ENCODE measurements at regions not wholly inside any gene's neighbourhood (a gene's known extent, or its start where the extent isn't known, plus 50 kb on each side); places are given as distances from the start of the nearest gene placed in this dataset.

DNA sequence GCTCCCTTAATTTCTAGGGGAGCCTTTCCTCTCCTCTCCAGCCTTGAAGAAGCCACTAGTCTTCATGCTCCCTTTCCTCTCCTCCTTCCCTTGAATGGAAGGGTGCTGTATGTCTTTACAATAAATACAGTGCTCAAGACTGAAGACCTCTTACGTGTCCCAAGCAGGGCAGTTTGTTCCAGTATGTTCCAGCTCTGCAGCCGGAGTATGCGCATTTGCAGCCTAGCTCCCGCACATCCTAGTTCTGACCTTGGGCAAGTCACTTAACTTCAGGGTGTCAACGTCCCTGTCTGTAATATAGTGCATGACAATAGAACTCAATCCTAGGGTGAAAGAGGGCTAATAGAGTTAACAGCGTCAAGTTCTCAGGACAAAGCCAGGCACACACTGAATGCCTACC is 208.0 kb downstream of the HAUS1 start:
- TF ChIP-seq CTCF (IDR thresholded peaks at IDR 0.05), result no peak
- no peak for TF ChIP-seq POLR2A (IDR thresholded peaks at IDR 0.05)
- no peak for TF ChIP-seq EP300 (IDR thresholded peaks at IDR 0.05)

Data from tibial nerve (tissue), 4 donors.